Trophoblast cell (in vitro differentiated cells and primary cell): ENCODE measurements at regions not wholly inside any gene's neighbourhood (a gene's known extent, or its start where the extent isn't known, plus 50 kb on each side); places are given as distances from the start of the nearest gene placed in this dataset.

Source experiments
- DNase-seq, 2 donors: peaks; one replicate each; pipeline ENCODE4 v3.0.0-alpha.2; 2016
- H2AFZ ChIP-seq: 2 replicates; pipeline ENCODE4 v1.6.1; 2013; ENCODE audit warnings: low read length, moderate library complexity, mild to moderate bottlenecking; ENCODE audit not compliant: insufficient read depth, poor library complexity
- H2AK5ac ChIP-seq: 2 replicates; pipeline ENCODE4 v1.6.1; 2013; ENCODE audit warnings: mild to moderate bottlenecking, low read length
- H2BK120ac ChIP-seq: 2 replicates; pipeline ENCODE4 v1.6.1; 2013; ENCODE audit warnings: low read length, mild to moderate bottlenecking, moderate library complexity; ENCODE audit not compliant: insufficient read depth, poor library complexity
- H2BK12ac ChIP-seq: 2 replicates; pipeline ENCODE4 v1.6.1; 2013; ENCODE audit warnings: mild to moderate bottlenecking, low read length, moderate library complexity
- H2BK5ac ChIP-seq: 2 replicates; pipeline ENCODE4 v1.6.1; 2013; ENCODE audit warnings: low read length, low read depth, moderate library complexity, mild to moderate bottlenecking; ENCODE audit not compliant: poor library complexity
- H3K14ac ChIP-seq: 2 replicates; pipeline ENCODE4 v1.6.1; 2013; ENCODE audit warnings: mild to moderate bottlenecking, low read length
- H3K18ac ChIP-seq: 2 replicates; pipeline ENCODE4 v1.6.1; 2013; ENCODE audit warnings: mild to moderate bottlenecking, low read length
- H3K23ac ChIP-seq: 2 replicates; pipeline ENCODE4 v1.6.1; 2013; ENCODE audit warnings: low read length
- H3K27ac ChIP-seq: 2 replicates; pipeline ENCODE4 v1.5.1; 2013; ENCODE audit warnings: low read depth, mild to moderate bottlenecking, inconsistent platforms, low read length, moderate library complexity
- H3K27me3 ChIP-seq: 2 replicates; pipeline ENCODE4 v1.6.1; 2013; ENCODE audit warnings: inconsistent platforms, mild to moderate bottlenecking, low read length, moderate library complexity; ENCODE audit not compliant: insufficient read depth
- H3K36me3 ChIP-seq, 2 experiments: 1 replicate in 1 of 2; 2 replicates in 1 of 2; pipeline ENCODE4 v1.6.1; 2013; ENCODE audit warnings: low read length in 2 of 2, mild to moderate bottlenecking in 2 of 2, moderate library complexity in 1 of 2; ENCODE audit not compliant: insufficient read depth in 2 of 2, control insufficient read depth in 1 of 2
- H3K4ac ChIP-seq: 2 replicates; pipeline ENCODE4 v1.6.1; 2013; ENCODE audit warnings: low read depth, mild to moderate bottlenecking, low read length, moderate library complexity
- H3K4me1 ChIP-seq, 2 experiments: 1 replicate in 1 of 2; 2 replicates in 1 of 2; pipeline ENCODE4 v1.6.1; 2013; ENCODE audit warnings: low read length in 2 of 2, mild to moderate bottlenecking in 2 of 2, moderate library complexity in 1 of 2; ENCODE audit not compliant: insufficient read depth in 2 of 2, control insufficient read depth in 1 of 2
- H3K4me2 ChIP-seq: 2 replicates; pipeline ENCODE4 v1.6.1; 2013; ENCODE audit warnings: inconsistent platforms, mild to moderate bottlenecking, low read length, moderate library complexity
- H3K4me3 ChIP-seq: 2 replicates; pipeline ENCODE4 v1.5.1; 2013; ENCODE audit warnings: mild to moderate bottlenecking, low read depth, low read length, inconsistent platforms
- H3K79me1 ChIP-seq: one replicate; pipeline ENCODE4 v1.6.1; 2013; ENCODE audit warnings: low read length
- H3K79me2 ChIP-seq: 2 replicates; pipeline ENCODE4 v1.6.1; 2013; ENCODE audit warnings: low read length, mild to moderate bottlenecking; ENCODE audit not compliant: control insufficient read depth, insufficient read depth, poor library complexity
- H3K9ac ChIP-seq: 2 replicates; pipeline ENCODE4 v1.6.1; 2013; ENCODE audit warnings: mild to moderate bottlenecking, low read length
- H3K9me3 ChIP-seq: 2 replicates; pipeline ENCODE4 v1.6.1; 2013; ENCODE audit warnings: low read depth, mild to moderate bottlenecking, control low read depth, inconsistent platforms, low read length; ENCODE audit not compliant: insufficient read depth
- H4K12ac ChIP-seq: 2 replicates; pipeline ENCODE4 v1.6.1; 2013; ENCODE audit warnings: low read depth, mild to moderate bottlenecking, low read length, moderate library complexity
- H4K8ac ChIP-seq: 2 replicates; pipeline ENCODE4 v1.6.1; 2013; ENCODE audit warnings: low read depth, mild to moderate bottlenecking, low read length, moderate library complexity
- H4K91ac ChIP-seq: one replicate; pipeline ENCODE4 v1.6.1; 2013; ENCODE audit warnings: low read depth, mild to moderate bottlenecking, low read length, moderate library complexity
- WGBS: extraction: QIAGEN DNeasy Blood & Tissue Kit; methylation state at CpG from one replicate; pipeline ENCODE4 v1.1.7; 2013; ENCODE audit warnings: missing lambda C conversion rate; ENCODE audit not compliant: insufficient read length, insufficient coverage; ENCODE audit errors: extremely low coverage; 5-methylcytosine and 5-hydroxymethylcytosine counted together

- Histone ChIP-seq H3K18ac (no peak overlapping the region), H3K9ac (no peak overlapping the region), H2BK5ac (no peak overlapping the region), H3K79me1 (peaks cover 14% of the 10 kb centered on the region), H3K4me2 (no peak overlapping the region), H4K12ac (no peak overlapping the region), H3K9me3 (no peaks in the 10 kb centered on the region), H3K4me1 (peaks cover 10 to 21% of the 10 kb centered on the region in 2 experiments), H3K14ac (no peak overlapping the region), H2BK120ac (no peak overlapping the region), H3K4ac (no peak overlapping the region), H2AFZ (no peak overlapping the region), H4K91ac (no peak overlapping the region), H3K27ac (no peak overlapping the region), H2AK5ac (peak overlapping the region; percentile 59), H3K79me2 (no peaks in the 10 kb centered on the region), H2BK12ac (peak overlapping the region; percentile 42), H3K4me3 (no peak overlapping the region), H3K27me3 (no peaks in the 10 kb centered on the region), H3K36me3 (no peaks in the 10 kb centered on the region), H4K8ac (no peak overlapping the region), H3K23ac (no peak overlapping the region)
- DNase-seq, result no peak
- no CpG with 5 or more reads among the region's 2 CpGs for WGBS
Observed at GRCh38 chr3:64975147-64975546, 287.3 kb upstream of the ADAMTS9 start.

- no peak overlapping the region for H3K4me2 ChIP-seq
- no peak overlapping the region for H4K91ac ChIP-seq
- H3K79me2 ChIP-seq, result no peaks in the 10 kb centered on the region
- peaks cover 10 to 21% of the 10 kb centered on the region in 2 experiments for H3K4me1 ChIP-seq
- H2BK12ac ChIP-seq, result no peak overlapping the region
- H3K27me3 ChIP-seq, result no peaks in the 10 kb centered on the region
- no peak overlapping the region for H2AK5ac ChIP-seq
- no peaks in the 10 kb centered on the region for H3K9me3 ChIP-seq
- H3K79me1 ChIP-seq, result peaks cover 14% of the 10 kb centered on the region
- H3K18ac ChIP-seq, result no peak overlapping the region
- H2BK5ac ChIP-seq, result no peak overlapping the region
- no peak overlapping the region for H3K4me3 ChIP-seq
- no peak overlapping the region for H4K8ac ChIP-seq
- no peak overlapping the region for H2AFZ ChIP-seq
- DNase-seq, result no peak
- no peak overlapping the region for H3K4ac ChIP-seq
- no peak overlapping the region for H3K9ac ChIP-seq
- no peak overlapping the region for H4K12ac ChIP-seq
- H3K23ac ChIP-seq, result no peak overlapping the region
- H3K36me3 ChIP-seq, result no peaks in the 10 kb centered on the region
- H2BK120ac ChIP-seq, result no peak overlapping the region
- WGBS, result no CpG with 5 or more reads among the region's 5 CpGs
- H3K27ac ChIP-seq, result no peak overlapping the region
- no peak overlapping the region for H3K14ac ChIP-seq
Observed at GRCh38 chr3:64974401-64974800, 286.6 kb upstream of the ADAMTS9 start.

- no peak overlapping the region for H2BK12ac ChIP-seq
- peaks cover 10% of the 10 kb centered on the region for H3K79me1 ChIP-seq
- H3K9ac ChIP-seq, result no peak overlapping the region
- no peak overlapping the region for H3K27ac ChIP-seq
- no peak overlapping the region for H2BK120ac ChIP-seq
- H4K91ac ChIP-seq, result no peak overlapping the region
- no peaks in the 10 kb centered on the region for H3K79me2 ChIP-seq
- no peaks in the 10 kb centered on the region for H3K9me3 ChIP-seq
- peaks cover 9 to 19% of the 10 kb centered on the region in 2 experiments for H3K4me1 ChIP-seq
- H3K4me3 ChIP-seq, result no peak overlapping the region
- no peak overlapping the region for H2AFZ ChIP-seq
- no peak overlapping the region for H3K14ac ChIP-seq
- H4K8ac ChIP-seq, result no peak overlapping the region
- no peak overlapping the region for H3K18ac ChIP-seq
- H3K27me3 ChIP-seq, result no peaks in the 10 kb centered on the region
- no peaks in the 10 kb centered on the region for H3K36me3 ChIP-seq
- H3K23ac ChIP-seq, result no peak overlapping the region
- H4K12ac ChIP-seq, result no peak overlapping the region
- no peak overlapping the region for H3K4ac ChIP-seq
- no peak overlapping the region for H2AK5ac ChIP-seq
- no CpG with 5 or more reads among the region's 1 CpG for WGBS
- DNase-seq, result no peak
- H3K4me2 ChIP-seq, result no peak overlapping the region
- H2BK5ac ChIP-seq, result no peak overlapping the region
Observed at GRCh38 chr3:64972793-64973192, 285.0 kb upstream of the ADAMTS9 start.

- Histone ChIP-seq H2BK120ac (no peak overlapping the region), H3K23ac (no peak overlapping the region), H2BK12ac (no peak overlapping the region), H3K9ac (no peak overlapping the region), H3K27me3 (no peaks in the 10 kb centered on the region), H2AFZ (no peak overlapping the region), H2BK5ac (no peak overlapping the region), H3K14ac (no peak overlapping the region), H2AK5ac (no peak overlapping the region), H3K27ac (no peak overlapping the region), H4K8ac (no peak overlapping the region), H3K4me3 (no peak overlapping the region), H3K36me3 (no peaks in the 10 kb centered on the region), H3K4me2 (no peak overlapping the region), H3K9me3 (no peaks in the 10 kb centered on the region), H3K18ac (no peak overlapping the region), H3K79me1 (peaks cover 6% of the 10 kb centered on the region), H3K4me1 (peaks cover 5 to 11% of the 10 kb centered on the region in 2 experiments), H3K4ac (no peak overlapping the region), H4K12ac (no peak overlapping the region), H3K79me2 (no peaks in the 10 kb centered on the region), H4K91ac (no peak overlapping the region)
- WGBS, result no CpG with 5 or more reads among the region's 1 CpG
- DNase-seq, result no peak
Observed at GRCh38 chr3:64971602-64972001, 283.8 kb upstream of the ADAMTS9 start.
